ENCODE measurements at regions not wholly inside any gene's neighbourhood (a gene's known extent, or its start where the extent isn't known, plus 50 kb on each side); places are given as distances from the start of the nearest gene placed in this dataset.

- TF ChIP-seq CTCF (IDR thresholded peaks at IDR 0.05; ENCODE audit: low read length) (no peak), EZH2 (optimal IDR thresholded peaks at IDR 0.05; ENCODE audit: low read depth, low read length) (no peak), EZH2phosphoT487 (IDR thresholded peaks at IDR 0.05; ENCODE audit: low read length) (no peak)
Measured at GRCh38 chr1:239232921-239233320, 153.4 kb upstream of the CHRM3 start.

GRCh38 chr1:239228451-239228850, 157.9 kb upstream of the CHRM3 start:
- TF ChIP-seq EZH2phosphoT487 (IDR thresholded peaks at IDR 0.05; ENCODE audit: low read length) (no peak), EZH2 (optimal IDR thresholded peaks at IDR 0.05; ENCODE audit: low read depth, low read length) (no peak), CTCF (IDR thresholded peaks at IDR 0.05; ENCODE audit: low read length) (no peak)
- Histone ChIP-seq H2AFZ (ENCODE audit: low read length) (no peak overlapping the region), H3K27ac (ENCODE audit: low read length) (no peak overlapping the region), H3K9me3 (replicated peaks; ENCODE audit: insufficient read depth, low read length) (no peaks in the 10 kb centered on the region), H3K27me3 (replicated peaks; ENCODE audit: insufficient read depth, low read length) (no peaks in the 10 kb centered on the region), H3K36me3 (replicated peaks; ENCODE audit: insufficient read depth, low read length) (no peaks in the 10 kb centered on the region), H3K9ac (ENCODE audit: low read length) (no peak overlapping the region), H3K4me3 (ENCODE audit: low read length) (no peak overlapping the region), H3K79me2 (ENCODE audit: low read length) (no peaks in the 10 kb centered on the region), H3F3A (ENCODE audit: insufficient read depth, low read length) (peaks cover 4% of the 10 kb centered on the region; the same call in 1 of the 2 replicates), H4K20me1 (ENCODE audit: insufficient read depth, low read length) (no peaks in the 10 kb centered on the region), H3K4me2 (ENCODE audit: low read depth, low read length) (no peak overlapping the region), H3K9me2 (replicated peaks; ENCODE audit: insufficient read depth, low read length) (no peaks in the 10 kb centered on the region), H3K4me1 (ENCODE audit: low read length) (no peaks in the 10 kb centered on the region)
- no peak for DNase-seq

More at GRCh38 chr1:239232921-239233320, 153.4 kb upstream of the CHRM3 start:
- Histone ChIP-seq H3K9me2 (replicated peaks; ENCODE audit: insufficient read depth, low read length) (no peaks in the 10 kb centered on the region), H3F3A (ENCODE audit: insufficient read depth, low read length) (no peaks in the 10 kb centered on the region), H2AFZ (ENCODE audit: low read length) (no peak overlapping the region), H4K20me1 (ENCODE audit: insufficient read depth, low read length) (no peaks in the 10 kb centered on the region), H3K36me3 (replicated peaks; ENCODE audit: insufficient read depth, low read length) (no peaks in the 10 kb centered on the region), H3K9me3 (replicated peaks; ENCODE audit: insufficient read depth, low read length) (no peaks in the 10 kb centered on the region), H3K9ac (ENCODE audit: low read length) (no peak overlapping the region), H3K4me1 (ENCODE audit: low read length) (no peaks in the 10 kb centered on the region), H3K79me2 (ENCODE audit: low read length) (no peaks in the 10 kb centered on the region), H3K4me2 (ENCODE audit: low read depth, low read length) (no peak overlapping the region), H3K27ac (ENCODE audit: low read length) (no peak overlapping the region), H3K27me3 (replicated peaks; ENCODE audit: insufficient read depth, low read length) (no peaks in the 10 kb centered on the region), H3K4me3 (ENCODE audit: low read length) (no peak overlapping the region)
- no peak for DNase-seq

GRCh38 chr1:239225396-239225795, 161.0 kb upstream of the CHRM3 start:
- DNase-seq = no peak
- H3F3A ChIP-seq (ENCODE audit: insufficient read depth, low read length) = peaks cover 4% of the 10 kb centered on the region; the same call in 1 of the 2 replicates
- H3K9me2 ChIP-seq (replicated peaks; ENCODE audit: insufficient read depth, low read length) = no peaks in the 10 kb centered on the region
- no peak overlapping the region for H3K27ac ChIP-seq (ENCODE audit: low read length)
- H3K4me3 ChIP-seq (ENCODE audit: low read length) = no peak overlapping the region
- TF ChIP-seq EZH2 (optimal IDR thresholded peaks at IDR 0.05; ENCODE audit: low read depth, low read length) (no peak), EZH2phosphoT487 (IDR thresholded peaks at IDR 0.05; ENCODE audit: low read length) (no peak), CTCF (IDR thresholded peaks at IDR 0.05; ENCODE audit: low read length) (no peak)
- no peak overlapping the region for H3K9ac ChIP-seq (ENCODE audit: low read length)
- no peaks in the 10 kb centered on the region for H4K20me1 ChIP-seq (ENCODE audit: insufficient read depth, low read length)
- no peaks in the 10 kb centered on the region for H3K9me3 ChIP-seq (replicated peaks; ENCODE audit: insufficient read depth, low read length)
- H3K36me3 ChIP-seq (replicated peaks; ENCODE audit: insufficient read depth, low read length) = no peaks in the 10 kb centered on the region
- H3K4me1 ChIP-seq (ENCODE audit: low read length) = no peaks in the 10 kb centered on the region
- no peak overlapping the region for H3K4me2 ChIP-seq (ENCODE audit: low read depth, low read length)
- H3K27me3 ChIP-seq (replicated peaks; ENCODE audit: insufficient read depth, low read length) = no peaks in the 10 kb centered on the region
- H3K79me2 ChIP-seq (ENCODE audit: low read length) = no peaks in the 10 kb centered on the region
- H2AFZ ChIP-seq (ENCODE audit: low read length) = no peak overlapping the region

All from MM.1S (cell line).